Activated CD4-positive, CD25-positive, alpha-beta regulatory T cell treated with anti-CD3 and anti-CD28 coated beads, Interleukin-2, amount 50 U/mL, for 16 hours (primary cell): ENCODE measurements at regions not wholly inside any gene's neighbourhood (a gene's known extent, or its start where the extent isn't known, plus 50 kb on each side); places are given as distances from the start of the nearest gene placed in this dataset.
"Not testable (repeated sequence)": the region's sequence is repeated elsewhere in the genome, so short reads cannot be mapped to it uniquely, and the experiment has no call there.

ENCODE experiments used
- DNase-seq: peaks from one replicate; pipeline ENCODE4 v3.0.0-alpha.2; 2020; ENCODE audit warnings: low read depth, low spot score

DNA sequence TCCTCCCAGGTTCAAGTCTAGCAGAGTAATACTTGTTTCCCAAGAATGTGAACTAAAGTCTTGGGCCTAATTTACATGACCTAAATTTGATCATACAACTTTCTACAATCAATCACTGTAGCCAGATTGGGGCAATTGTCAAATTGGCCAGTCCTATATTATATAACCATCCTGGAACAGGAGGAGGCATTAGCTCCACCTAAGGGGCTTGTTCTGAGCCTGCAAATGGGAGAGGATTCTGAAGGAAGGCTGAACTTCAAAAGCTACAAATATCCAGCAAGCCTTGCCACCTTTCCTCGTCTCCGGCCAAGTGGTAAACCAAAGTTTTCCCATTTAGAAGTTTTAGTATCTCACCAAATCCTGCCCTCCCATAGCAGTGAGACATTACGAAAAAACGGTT is 1289.6 kb upstream of the TENM3 start:
- DNase-seq = no peak

DNA sequence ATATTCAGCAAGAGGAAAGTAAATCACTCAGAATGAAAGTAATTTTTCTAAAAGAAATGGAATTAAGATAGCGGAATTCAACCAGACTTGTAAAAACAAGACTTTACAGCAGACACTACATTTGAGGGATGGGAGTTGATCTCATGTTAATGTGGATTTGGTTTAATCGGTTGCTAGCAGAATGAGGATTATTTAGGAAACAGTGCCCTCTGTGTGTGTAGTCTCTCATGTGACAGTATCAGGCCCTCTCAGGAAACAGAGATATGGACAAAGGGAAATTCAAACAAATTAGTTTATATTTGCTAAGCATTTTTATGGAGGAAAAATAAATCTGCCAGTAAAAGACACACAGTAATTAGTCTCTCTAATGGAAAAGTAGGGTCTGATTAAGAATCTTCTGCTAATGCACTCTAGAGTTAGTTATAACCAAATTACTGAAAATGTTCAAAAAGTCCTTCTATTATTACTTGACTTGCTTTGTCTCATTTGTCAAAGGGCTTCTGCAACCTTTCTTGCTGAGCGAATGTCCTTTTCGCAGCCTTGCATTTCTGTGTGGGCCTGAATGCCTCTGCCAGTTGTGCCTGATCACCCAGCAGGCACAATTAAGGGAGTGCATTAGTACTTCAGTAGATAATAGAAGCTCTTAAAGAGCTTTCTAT is 1282.3 kb upstream of the TENM3 start:
- no peak for DNase-seq

DNA sequence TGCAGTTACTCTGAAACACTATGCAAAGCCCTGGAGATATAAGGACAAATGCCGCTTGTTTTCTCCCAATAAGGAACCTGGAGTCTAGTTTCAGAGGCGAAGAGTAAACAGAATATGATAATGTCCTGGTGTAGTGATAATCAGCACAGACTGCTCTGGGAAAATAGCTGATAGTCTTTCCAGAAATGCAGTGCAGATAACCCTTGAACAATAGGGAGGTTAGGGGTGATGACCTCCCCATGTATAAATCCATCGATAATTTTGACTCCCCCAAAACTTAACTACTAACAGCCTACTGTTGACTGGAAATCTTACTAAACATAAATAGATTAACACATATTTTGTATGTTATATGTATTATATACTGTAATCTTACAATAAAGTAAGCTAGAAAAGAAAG is 1280.9 kb upstream of the TENM3 start:
- no peak for DNase-seq

DNA sequence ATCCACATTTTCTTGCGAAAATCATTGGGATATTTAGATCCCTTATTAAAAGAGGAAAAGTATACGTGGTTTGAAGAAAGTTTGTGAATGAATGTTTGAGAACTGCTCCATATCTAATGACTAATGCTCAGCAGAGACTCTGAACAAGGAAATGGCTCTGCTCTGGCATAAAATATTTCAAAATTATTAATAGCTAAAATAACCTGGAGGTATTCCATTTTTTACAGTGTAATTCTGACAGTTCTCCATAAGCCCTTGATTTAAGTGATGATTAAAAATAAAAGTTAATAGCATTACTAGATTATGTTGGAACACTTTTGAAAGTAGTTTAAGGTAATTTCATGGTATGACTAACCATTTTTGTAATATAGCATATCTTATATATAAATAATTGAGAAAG is 1276.9 kb upstream of the TENM3 start:
- no peak for DNase-seq

DNA sequence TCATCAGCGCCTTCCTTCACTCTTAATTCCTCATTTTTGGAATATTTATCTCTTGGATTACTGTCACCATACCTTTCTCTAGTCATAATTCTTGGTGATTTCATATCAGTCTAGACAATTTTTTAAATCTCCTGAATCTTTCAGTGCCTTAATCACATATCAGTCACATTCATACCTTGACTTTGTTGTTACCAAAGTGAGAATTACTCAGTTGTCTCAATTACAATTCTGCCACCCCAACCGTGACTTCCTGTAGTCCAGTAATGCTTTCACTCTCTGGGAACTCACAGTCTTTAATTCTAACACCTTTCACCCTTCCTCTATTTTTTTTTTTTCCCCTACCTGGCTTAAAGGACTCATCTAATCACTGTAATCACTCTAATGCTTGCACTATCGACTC is 1275.3 kb upstream of the TENM3 start:
- DNase-seq = no peak

DNA sequence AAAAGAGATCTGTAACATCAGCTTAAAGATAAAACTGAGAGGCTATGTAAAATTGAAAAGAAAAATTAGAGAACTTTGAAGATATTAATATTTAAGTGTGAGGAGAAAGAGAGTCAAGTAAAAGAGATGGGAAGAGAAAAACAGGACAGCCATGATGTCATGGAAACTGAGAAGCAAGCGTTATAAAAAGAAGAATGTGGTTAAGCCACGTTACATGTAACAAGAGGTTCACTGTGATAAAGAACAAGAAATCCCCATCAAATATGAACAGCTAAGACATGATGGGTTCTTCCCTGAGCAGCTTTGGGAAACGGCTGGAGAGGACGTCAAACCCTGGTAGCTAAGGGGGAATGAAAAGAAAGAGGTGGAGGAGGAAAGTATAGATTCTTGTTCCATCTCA is 1269.3 kb upstream of the TENM3 start:
- DNase-seq = no peak

DNA sequence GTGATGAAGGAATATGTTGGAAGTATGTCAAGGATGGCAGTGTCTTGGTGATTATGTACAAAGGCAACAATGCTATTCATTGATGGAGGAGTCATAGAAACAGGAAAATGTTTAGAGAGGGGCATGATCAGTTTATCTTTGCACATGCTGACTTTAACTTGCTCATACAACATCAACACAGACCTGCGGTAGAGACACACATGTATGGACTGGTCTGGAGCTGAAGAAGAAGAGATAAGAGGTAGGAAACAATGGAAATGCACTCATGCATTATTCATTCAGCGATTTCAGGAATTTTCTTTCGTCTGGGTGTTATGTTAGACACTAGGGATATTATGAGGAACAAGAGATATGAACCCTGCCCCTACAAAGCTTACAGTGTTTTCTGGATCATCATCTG is 1252.3 kb upstream of the TENM3 start:
- no peak for DNase-seq

DNA sequence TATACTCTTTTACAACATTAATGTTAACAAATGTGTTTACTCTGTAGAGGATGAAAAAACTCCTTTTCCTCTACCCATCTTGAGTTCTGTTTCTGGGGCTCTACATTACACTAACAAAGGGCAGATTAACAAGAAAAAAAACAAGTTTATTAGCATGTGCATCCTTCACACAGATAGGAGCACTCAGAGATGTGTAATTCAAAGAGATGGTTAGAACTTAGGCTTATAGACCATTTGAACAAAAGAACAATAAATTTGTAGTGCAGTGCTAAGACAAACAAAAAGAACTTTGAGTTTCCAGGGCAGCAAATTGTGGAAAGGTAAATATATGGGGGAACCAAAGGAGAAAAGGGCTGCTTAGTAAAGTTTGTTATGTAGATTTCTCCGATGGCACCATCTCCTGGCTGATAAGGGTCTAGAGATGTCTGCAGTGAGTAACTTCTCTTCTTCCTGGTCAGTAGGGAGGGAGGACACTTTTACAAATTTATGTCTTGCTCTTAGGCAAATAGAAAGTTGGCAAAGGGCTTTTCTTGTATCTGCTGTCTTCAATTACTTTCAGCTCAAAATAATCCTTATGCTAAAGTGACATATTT is 1249.9 kb upstream of the TENM3 start:
- no peak for DNase-seq

DNA sequence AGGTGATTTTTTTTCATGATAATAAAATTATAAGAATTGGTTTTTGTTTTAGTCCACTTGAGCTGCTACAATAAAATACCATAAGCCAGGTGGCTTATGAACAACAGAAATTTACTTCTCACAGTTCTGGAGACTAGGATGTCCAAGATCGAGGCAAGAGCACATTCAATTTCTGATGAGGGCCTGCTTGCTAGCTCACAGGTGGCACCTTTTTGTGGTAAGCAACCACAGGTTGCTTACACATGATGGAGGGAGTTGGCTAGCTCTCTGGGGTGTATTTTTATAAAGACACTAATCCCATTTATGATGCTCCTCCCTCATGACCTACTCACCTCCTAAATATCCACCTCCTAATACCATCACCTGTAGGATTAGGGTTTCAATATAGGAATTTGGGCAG is 1248.5 kb upstream of the TENM3 start:
- no peak for DNase-seq

DNA sequence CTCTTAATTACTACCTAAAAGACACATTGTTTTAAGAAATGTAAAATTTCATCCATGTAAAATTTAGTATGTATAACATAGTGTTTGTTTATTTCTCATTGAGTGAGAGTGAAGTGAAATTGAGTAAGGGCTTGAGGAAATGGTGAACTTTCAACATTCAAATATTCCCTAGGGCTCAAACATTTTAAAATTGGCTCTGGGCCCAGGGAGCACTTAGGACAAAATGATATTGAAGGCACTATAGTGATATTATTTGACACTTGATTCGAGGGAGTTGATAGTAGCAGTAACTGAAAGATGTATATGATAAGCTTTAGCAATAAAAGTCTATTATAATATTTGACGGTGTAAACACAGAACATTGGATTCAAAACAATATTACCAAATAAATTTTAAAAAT is 1244.0 kb upstream of the TENM3 start:
- no peak for DNase-seq

DNA sequence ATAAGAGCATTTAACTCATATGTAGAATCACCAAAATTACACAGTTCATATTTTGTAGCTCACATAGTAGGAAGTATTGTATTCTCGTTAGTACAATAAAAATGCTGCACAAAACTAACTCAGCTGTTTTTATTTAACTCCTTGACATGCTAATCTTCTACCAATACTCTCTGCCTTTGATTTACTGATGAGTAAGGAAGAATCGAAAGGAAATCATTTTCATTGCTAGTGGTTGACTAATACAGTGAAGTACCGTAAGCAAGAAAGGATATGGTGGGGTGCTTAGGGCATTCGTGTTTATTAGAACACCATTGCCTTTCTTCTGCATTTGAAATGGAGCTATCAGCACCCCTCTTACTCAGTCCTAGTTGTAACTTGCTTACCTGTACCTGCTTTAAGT is 1239.1 kb upstream of the TENM3 start:
- no peak for DNase-seq

DNA sequence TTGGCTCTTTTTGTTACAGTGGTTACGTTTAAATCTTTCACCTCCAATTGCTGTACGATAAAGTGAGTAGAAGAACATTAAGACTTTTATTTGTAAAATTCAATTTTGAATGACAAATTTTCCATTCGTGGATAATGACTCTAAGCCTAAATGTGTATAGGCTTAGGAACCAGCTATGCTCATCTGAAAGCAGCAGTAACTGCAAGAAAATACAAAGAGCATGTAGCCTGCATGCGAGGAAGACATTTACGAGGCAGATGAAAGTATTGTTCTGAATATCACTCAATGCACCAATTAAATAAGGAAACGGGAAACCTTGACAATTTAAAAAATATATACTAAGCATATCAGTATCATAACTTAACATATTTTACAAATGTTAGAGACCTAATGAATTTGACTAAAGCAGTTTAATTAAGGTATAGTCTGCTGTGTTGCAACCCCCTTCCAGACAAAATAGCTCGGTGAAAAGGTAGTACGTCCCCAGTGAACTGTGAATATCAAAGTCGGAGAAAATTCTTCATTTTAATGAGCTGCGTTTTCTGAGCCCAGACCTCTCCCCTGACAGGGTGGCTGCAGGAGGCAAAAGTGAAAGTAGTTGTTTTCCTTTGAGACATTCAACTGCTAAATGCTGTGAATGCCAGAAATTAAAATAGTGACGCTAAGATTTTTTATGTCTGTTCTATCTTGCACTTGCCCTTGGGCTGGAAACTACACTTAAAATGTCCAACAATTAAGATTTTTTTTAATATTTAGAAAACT is 1236.5 kb upstream of the TENM3 start:
- no peak for DNase-seq

DNA sequence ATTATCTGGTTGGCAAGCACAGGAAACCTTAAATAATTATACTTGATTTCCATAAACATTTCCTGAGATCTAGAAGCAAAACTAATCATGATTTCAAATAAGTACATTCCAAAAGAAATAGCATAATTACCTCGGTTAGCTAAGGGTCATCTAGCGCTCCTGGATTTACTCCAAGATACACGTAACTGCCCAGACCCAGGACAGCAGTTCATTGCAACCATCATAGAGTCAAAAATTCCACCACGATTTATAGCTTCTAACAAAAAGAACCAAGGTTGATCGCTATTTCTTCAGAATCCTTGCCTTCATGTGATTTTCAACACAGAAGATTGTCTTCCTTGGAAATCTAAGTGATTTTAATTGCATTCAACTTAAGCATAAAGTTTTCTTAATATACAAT is 1235.5 kb upstream of the TENM3 start:
- DNase-seq = no peak

DNA sequence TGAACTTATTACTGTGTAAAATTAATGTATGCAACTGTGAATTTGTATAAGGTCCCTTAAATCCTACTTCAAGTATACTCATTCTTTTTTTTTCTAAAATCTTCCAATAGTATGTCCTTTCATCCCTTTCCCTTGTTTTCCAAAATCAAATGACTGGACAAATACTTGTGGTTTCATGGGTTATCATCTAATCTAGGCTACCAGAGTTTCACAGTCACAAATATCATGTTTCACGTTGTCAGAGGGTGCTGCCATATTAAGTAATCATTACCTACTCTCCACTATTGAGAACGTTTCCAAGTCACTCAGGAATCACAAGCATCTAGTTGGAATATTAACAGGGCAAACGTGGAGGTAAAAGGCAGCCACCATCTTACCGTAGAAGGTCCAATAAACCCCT is 1235.0 kb upstream of the TENM3 start:
- no peak for DNase-seq

DNA sequence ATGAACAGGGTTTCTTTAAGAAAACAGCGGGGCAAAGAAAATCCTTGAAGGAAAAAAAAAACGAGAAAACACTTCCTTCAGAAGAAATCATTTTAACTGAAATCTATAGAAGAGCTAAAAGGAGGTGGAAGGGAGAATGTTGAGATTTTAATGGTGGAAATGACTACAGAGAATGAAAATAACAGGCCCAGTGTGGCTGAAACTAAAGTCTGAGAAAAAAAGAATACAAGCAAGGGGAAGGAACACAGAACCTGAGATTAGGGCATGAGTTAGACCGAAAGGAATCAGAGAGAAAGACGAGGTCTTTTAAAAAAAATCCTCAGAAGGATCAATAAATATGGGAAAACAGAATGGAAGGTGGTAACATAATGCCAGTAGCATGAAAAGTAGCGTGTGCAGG is 1230.0 kb upstream of the TENM3 start:
- DNase-seq = no peak

DNA sequence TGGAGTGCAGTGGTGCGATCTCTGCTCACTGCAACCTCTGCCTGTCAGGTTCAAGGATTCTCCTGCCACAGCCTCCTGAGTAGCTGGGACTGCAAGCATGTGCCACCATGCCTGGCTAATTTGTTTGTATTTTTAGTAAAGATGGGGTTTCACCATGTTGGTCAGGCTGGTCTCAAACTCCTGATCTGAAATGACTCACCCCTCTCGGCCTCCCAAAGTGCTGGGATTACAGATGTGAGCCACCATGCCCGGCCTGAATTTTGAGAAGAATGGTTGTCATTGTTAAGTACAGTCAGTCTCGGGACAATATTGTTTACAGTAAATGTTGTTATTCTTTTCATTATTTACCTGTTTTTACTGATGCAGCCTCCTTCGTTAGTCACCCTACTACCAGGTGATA is 1226.2 kb upstream of the TENM3 start:
- DNase-seq = no peak

DNA sequence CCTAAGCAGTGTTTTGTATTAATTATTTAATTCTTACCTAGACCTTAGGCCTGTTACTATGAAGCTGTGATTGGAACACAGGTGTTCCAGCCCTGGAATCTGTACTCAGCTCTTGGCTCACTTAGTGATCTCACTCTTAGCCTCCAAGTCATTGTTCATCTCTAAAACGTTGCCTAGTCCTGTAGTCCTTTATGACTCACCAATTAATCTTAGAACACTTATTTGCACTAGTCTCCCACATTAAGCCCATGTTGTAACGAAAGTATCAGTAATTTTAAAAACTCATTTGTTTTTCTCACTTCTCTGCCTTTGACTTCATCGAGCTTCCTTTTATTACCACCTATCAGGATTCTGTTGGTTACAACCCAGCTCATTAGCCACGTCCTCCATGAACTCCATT is 1224.7 kb upstream of the TENM3 start:
- no peak for DNase-seq

DNA sequence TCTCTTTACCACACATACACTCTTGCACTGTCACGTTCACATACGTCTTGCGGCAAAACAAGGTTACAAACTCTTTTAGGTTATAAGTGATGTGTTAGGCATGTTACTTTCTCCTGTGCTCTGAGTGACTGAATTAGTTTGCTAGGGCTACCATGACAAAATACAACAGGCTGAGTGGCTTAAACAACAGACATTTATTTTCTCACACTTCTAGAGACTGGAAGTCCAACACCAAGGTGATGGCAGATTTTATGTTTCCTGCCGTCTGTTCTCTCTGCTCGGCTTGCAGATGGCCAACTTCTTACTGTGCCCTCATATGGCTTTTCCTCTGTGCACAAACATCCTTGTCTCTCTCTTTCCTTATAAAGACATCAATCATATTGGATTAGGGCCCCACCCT is 1224.3 kb upstream of the TENM3 start:
- DNase-seq = no peak

DNA sequence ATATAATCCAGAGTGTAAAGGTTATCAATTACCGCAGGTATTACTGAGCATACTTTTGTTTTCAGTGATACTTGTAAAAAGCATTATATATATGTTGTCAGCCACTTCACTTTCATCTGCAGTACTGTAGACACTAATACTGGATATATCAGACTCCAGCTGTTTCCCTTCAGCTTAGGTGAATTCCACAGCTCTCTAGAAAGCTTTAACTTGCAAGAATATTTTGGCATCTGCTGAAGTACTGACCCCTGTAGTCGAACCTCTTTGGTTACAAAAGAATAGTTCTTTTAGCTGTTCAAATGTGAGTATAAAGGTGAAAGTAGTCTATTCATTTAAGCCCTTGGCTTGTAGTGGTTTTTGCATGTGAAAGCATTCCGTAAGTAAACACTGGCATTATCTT is 1222.7 kb upstream of the TENM3 start:
- DNase-seq = no peak

DNA sequence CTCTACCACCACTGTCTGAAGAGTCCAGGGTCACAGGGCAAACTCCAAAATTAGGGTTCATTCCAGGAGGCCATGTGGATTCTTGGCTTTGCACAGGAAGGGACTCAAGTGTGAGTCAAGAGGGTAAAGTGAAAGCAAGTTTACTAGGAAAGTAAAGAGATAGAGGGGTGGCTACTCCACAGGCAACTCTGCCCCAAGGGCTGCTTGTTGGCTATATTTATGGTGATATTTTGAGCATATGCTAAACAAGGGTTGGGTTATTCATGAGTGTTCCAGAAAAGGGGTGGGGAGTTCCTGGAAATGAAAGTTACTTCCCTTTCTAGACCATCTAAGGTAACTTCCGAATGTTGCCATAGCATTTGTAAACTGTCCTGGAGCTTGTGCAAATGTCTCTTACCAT is 1222.0 kb upstream of the TENM3 start:
- DNase-seq = no peak

DNA sequence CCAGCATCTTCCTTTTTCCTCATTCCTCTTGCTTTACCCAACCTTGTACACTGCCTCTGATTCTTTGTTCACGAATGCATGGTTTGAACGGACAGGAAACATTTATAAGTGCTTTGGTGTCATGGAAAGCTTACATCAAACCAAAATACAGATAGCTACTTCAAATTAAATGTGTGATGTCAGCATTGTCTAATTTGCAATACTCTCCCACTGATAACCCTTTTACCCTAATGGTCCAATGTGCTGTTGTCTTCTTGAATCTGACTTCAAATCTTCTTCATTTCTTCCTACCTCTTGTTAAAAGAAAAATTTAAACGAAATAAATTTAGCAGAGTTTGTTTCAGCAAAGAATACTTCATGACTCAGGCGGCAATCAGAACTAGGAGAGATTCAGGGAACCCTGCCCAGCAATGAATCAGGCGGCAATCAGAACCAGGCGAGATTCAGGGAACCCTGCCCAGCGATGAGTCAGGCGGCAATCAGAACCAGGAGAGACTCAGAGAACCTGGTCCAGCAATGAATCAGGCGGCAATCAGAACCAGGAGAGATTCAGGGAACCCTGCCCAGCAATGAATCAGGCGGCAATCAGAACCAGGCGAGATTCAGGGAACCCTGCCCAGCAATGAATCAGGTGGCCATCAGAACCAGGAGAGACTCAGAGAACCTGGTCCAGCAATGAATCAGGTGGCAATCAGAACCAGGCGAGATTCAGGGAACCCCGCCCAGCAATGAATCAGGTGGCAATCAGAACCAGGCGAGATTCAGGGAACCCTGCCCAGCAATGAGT is 1212.9 kb upstream of the TENM3 start:
- DNase-seq = not testable (repeated sequence)

DNA sequence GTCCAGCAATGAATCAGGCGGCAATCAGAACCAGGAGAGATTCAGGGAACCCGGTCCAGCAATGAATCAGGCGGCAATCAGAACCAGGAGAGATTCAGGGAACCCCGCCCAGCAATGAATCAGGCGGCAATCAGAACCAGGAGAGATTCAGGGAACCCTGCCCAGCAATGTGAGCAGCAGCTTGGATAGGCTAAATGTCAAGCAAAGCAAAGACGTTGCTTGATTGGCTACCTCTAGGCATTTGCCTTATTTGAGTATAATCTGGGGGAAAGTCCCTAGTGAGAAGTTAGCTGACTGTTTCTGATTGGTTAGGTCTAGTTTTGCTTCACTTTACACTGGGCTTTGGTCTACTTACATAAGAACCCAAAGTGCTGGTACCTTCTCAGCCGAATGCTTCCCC is 1212.2 kb upstream of the TENM3 start:
- DNase-seq = no peak

DNA sequence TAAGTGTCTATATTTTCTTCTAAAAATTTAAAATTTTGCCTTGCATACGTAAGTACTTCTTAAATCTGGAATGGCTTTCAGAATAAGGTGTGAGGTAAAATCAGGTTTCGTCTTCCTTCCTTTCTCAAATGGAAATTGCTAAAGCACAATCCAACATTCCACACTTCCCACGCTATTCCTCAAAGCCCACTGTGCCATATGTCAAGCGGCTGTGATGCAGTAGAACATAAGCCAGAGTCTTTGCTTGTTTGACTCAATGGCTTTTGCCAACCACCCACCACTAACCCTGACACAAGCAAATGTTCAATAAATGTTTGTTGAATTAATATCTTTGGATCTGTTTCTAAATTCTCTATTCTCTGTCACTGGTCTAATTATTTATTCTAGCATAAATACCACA is 1199.7 kb upstream of the TENM3 start:
- DNase-seq = no peak
